OCI-LY3 (cell line): ENCODE measurements at regions not wholly inside any gene's neighbourhood (a gene's known extent, or its start where the extent isn't known, plus 50 kb on each side); places are given as distances from the start of the nearest gene placed in this dataset.

ENCODE experiments used
- EZH2phosphoT487 ChIP-seq: fragments of 200-600 bp; shearing (Covaris generic); IDR thresholded peaks from 2 replicates; pipeline ENCODE4 v1.6.1; 2018; ENCODE audit warnings: antibody characterized with exemption, mixed run types, low read depth
- TF ChIP-seq, protein P1 (sequence below): fragments of 200-600, 300-600 bp; sonication (generic); IDR thresholded peaks from 2 replicates; pipeline ENCODE4 v1.5.1; 2014; ENCODE audit warnings: antibody characterized with exemption, low read length, low read depth

DNA sequence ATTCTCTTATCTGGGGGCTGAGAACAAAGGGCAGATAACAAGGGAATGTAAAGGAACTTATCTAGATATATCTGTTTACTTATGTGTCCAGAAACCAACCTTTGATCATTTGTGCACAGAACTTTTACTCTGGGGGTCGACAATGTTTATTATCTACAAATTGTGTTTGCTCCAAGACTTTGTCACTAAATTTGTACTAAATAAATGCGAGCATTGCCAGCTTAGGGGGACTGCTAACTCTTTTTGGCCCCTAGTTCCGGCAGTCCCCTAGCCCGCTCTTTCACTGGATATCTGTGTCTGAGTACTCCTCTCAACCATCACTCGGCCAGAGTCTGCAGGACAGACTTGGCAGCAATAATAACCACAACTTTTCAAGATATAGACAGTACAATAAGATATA, 88.2 kb downstream of the FSCB start:
- TF ChIP-seq EZH2phosphoT487: no peak
- TF ChIP-seq, protein P1, sequence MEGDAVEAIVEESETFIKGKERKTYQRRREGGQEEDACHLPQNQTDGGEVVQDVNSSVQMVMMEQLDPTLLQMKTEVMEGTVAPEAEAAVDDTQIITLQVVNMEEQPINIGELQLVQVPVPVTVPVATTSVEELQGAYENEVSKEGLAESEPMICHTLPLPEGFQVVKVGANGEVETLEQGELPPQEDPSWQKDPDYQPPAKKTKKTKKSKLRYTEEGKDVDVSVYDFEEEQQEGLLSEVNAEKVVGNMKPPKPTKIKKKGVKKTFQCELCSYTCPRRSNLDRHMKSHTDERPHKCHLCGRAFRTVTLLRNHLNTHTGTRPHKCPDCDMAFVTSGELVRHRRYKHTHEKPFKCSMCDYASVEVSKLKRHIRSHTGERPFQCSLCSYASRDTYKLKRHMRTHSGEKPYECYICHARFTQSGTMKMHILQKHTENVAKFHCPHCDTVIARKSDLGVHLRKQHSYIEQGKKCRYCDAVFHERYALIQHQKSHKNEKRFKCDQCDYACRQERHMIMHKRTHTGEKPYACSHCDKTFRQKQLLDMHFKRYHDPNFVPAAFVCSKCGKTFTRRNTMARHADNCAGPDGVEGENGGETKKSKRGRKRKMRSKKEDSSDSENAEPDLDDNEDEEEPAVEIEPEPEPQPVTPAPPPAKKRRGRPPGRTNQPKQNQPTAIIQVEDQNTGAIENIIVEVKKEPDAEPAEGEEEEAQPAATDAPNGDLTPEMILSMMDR: no peak
